Muscle layer of colon (tissue), 2 donors: ENCODE measurements at regions not wholly inside any gene's neighbourhood (a gene's known extent, or its start where the extent isn't known, plus 50 kb on each side); places are given as distances from the start of the nearest gene placed in this dataset.

Source experiments
- H3K27ac ChIP-seq: one replicate; pipeline ENCODE4 v1.7.0; 2013; ENCODE audit warnings: low read depth, mild to moderate bottlenecking, low read length, moderate library complexity
- H3K27me3 ChIP-seq, 2 donors: one replicate each; pipeline ENCODE4 v1.7.0; 2013; ENCODE audit warnings: low read length in 2 of 2, mild to moderate bottlenecking in 2 of 2; ENCODE audit not compliant: insufficient read depth in 2 of 2, control insufficient read depth in 1 of 2
- H3K36me3 ChIP-seq: one replicate; pipeline ENCODE4 v1.7.0; 2013; ENCODE audit warnings: mild to moderate bottlenecking, low read length; ENCODE audit not compliant: insufficient read depth
- H3K4me1 ChIP-seq: one replicate; pipeline ENCODE4 v1.7.0; 2013; ENCODE audit warnings: mild to moderate bottlenecking, low read length; ENCODE audit not compliant: insufficient read depth
- H3K4me3 ChIP-seq, 2 donors: one replicate each; pipeline ENCODE4 v1.7.0; 2013; ENCODE audit warnings: low read length in 2 of 2, low read depth in 1 of 2, mild to moderate bottlenecking in 1 of 2, moderate library complexity in 1 of 2
- H3K9ac ChIP-seq: one replicate; pipeline ENCODE4 v1.7.0; 2013; ENCODE audit warnings: low read length
- H3K9me3 ChIP-seq: one replicate; pipeline ENCODE4 v1.7.0; 2013; ENCODE audit warnings: mild to moderate bottlenecking, low read length
- donor health status: abdominal sarcoma.
- donor health status: Adenocarcinoma of cecum.

DNA sequence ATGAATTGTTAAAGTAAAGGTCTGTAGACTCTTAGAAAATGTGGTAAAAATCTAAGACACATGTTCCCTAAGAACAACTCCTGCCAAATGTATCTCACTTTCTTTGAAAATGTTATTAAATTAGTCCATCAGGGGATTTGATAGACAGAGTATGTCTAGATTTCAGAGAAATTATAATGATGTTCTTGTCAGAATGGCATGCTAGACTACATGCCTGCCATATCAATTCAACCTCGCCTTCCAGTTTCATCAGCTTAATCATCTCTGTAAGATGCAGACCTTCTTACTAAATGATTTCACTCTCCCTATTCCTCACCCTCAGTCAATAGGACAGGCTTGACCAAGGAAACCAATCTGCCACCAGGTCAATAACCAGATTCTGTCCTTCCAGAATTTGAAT lies 368.4 kb downstream of the TXNL1 start:
- Histone ChIP-seq H3K4me1 (no peaks in the 10 kb centered on the region), H3K36me3 (no peaks in the 10 kb centered on the region), H3K4me3 (no peak overlapping the region), H3K27ac (no peak overlapping the region), H3K27me3 (no peaks in the 10 kb centered on the region), H3K9me3 (no peaks in the 10 kb centered on the region), H3K9ac (no peak overlapping the region)

DNA sequence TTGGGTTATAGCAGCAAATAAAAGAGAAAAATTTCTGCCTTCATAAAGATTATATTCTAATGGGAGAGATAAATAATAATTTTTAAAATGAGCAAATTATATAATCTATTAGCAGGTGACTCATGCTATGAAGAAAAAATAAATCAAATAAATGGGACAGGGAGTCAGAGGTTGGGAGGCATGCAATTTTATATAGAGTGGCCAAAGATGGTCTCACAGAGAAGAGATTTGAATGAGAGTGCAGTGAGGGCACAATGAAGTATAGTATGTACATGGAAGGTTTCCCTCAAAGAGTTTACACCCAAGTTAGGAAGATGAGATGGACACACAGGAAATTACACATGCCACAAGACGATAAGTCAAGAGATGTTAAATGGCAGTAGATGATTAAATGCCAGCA lies 369.4 kb downstream of the TXNL1 start:
- no peaks in the 10 kb centered on the region for H3K9me3 ChIP-seq
- H3K4me3 ChIP-seq, result no peak overlapping the region
- H3K9ac ChIP-seq, result no peak overlapping the region
- H3K27ac ChIP-seq, result no peak overlapping the region
- no peaks in the 10 kb centered on the region for H3K27me3 ChIP-seq
- H3K4me1 ChIP-seq, result no peaks in the 10 kb centered on the region
- H3K36me3 ChIP-seq, result no peaks in the 10 kb centered on the region

DNA sequence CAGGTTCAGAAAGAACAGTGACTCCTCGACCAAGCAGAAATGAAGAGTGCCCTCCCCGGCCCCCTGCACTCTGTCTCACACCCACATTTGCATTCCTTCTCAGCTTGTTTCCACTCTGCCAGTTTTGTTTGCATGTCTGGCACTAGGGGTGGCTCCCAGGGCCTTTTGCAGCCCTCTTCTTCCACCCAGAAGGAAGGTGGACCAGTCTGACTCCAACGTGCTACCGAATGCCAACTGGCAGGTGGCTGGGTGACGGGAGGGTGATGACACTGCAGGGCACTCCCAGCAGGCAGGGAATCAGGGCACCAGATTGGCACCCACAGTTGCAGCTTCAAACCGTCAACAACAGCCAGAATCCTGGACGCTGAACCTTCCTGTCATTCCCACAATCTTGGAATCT lies 371.1 kb downstream of the TXNL1 start:
- Histone ChIP-seq H3K36me3 (no peaks in the 10 kb centered on the region), H3K27me3 (no peaks in the 10 kb centered on the region), H3K4me1 (no peaks in the 10 kb centered on the region), H3K4me3 (no peak overlapping the region), H3K27ac (no peak overlapping the region), H3K9ac (no peak overlapping the region), H3K9me3 (no peaks in the 10 kb centered on the region)

DNA sequence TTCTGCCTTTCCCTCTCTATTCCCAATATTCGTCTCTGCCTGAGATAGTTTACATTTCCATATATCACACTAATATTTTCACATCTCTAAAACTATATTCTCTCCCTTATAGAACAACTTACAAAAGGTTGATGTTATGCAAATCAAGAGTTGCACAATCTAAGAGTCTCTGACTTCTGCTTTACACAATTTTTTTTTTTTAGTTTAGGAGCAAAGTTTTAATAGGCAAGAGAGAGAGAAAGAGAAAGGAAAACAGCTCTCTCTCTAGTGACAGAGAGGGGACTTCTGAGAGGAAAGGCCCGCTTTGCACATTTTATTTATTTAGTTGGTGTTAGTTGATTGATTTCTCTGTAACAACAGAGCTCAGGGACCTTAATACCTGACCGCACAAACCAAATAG lies 380.2 kb downstream of the TXNL1 start:
- no peaks in the 10 kb centered on the region for H3K36me3 ChIP-seq
- no peak overlapping the region for H3K4me3 ChIP-seq
- H3K27ac ChIP-seq, result no peak overlapping the region
- no peaks in the 10 kb centered on the region for H3K4me1 ChIP-seq
- H3K27me3 ChIP-seq, result no peaks in the 10 kb centered on the region
- H3K9me3 ChIP-seq, result no peaks in the 10 kb centered on the region
- no peak overlapping the region for H3K9ac ChIP-seq

DNA sequence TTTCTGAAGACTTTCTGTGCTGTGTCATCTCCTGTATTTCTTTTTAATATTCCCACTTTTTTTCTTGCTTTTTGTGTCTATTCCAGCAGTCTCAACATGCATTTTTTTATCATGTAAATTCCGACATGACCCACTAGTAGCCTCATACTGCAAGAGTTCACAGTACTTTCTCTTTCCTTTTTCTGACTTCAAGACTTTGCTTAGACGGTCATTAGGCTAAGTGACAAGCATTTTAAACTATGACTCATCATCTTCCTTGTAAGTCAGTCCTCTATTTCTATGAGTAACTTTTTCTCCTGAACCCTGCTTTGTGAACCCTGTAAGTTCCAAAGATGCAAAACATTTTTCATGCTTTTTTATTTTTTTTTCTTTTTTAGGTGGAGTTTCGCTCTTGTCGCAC lies 381.2 kb downstream of the TXNL1 start:
- Histone ChIP-seq H3K27ac (no peak overlapping the region), H3K9ac (no peak overlapping the region), H3K27me3 (no peaks in the 10 kb centered on the region), H3K4me1 (no peaks in the 10 kb centered on the region), H3K9me3 (no peaks in the 10 kb centered on the region), H3K4me3 (no peak overlapping the region), H3K36me3 (no peaks in the 10 kb centered on the region)

DNA sequence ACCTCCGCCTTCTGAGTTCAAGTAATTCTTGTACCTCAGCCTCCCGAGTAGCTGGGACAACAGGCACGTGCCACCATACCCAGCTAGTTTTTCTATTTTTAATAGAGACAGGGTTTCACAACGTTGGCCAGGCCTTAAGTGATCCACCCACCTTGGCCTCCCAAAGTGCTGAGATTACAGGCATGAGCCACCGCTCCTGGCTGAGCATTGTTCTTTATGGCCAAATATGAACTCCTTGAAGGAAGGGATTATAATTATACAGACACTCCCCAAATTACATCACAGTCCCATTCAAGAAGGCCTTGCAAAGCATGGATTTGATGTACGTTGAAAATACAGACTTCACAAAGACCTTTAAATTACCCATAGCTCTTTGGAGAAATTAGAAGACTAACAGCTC lies 381.7 kb downstream of the TXNL1 start:
- Histone ChIP-seq H3K27me3 (no peaks in the 10 kb centered on the region), H3K4me1 (no peaks in the 10 kb centered on the region), H3K9me3 (no peaks in the 10 kb centered on the region), H3K36me3 (no peaks in the 10 kb centered on the region), H3K9ac (no peak overlapping the region), H3K4me3 (no peak overlapping the region), H3K27ac (no peak overlapping the region)

DNA sequence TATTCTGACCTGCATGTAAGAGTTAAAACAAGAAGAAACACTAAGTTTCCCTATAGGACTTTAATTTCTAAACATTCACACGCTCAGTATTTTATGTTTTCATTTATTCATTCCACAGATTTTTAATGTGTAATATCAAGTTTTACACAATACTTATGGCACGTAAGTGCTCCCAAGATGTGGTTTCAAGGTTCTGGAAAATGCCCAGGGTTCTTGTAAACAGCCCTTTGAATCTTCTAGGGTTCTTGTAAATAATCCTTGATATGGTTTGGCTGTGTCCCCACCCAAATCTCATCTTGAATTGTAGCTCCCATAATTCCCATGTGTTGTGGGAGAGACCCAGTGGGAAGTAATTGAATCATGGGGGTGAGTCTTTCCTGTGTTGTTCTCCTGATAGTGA lies 383.0 kb downstream of the TXNL1 start:
- Histone ChIP-seq H3K27ac (no peak overlapping the region), H3K4me1 (no peaks in the 10 kb centered on the region), H3K36me3 (no peaks in the 10 kb centered on the region), H3K27me3 (no peaks in the 10 kb centered on the region), H3K9ac (no peak overlapping the region), H3K9me3 (no peaks in the 10 kb centered on the region), H3K4me3 (no peak overlapping the region)

DNA sequence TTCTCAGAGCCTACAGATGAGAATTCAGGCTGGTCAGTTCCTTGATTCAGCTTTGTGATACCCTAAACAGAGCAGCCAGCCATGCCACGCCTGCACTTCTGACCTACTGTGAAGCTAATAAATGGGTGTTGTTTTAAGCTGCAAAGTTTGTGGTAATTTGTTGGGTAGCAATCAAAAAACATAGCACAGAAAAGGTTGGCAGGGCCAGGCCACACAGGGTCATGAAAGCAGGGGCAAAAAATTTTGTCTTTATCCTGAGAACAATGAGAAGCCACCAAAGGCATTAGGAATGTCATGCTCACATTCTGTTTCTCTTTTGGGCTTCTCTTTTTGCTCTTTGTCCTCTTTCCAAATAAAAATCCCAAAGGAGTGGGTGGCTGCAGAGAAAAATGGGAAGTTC lies 385.9 kb downstream of the TXNL1 start:
- Histone ChIP-seq H3K4me3 (no peak overlapping the region), H3K27me3 (no peaks in the 10 kb centered on the region), H3K9me3 (no peaks in the 10 kb centered on the region), H3K4me1 (no peaks in the 10 kb centered on the region), H3K36me3 (no peaks in the 10 kb centered on the region), H3K9ac (no peak overlapping the region), H3K27ac (no peak overlapping the region)

DNA sequence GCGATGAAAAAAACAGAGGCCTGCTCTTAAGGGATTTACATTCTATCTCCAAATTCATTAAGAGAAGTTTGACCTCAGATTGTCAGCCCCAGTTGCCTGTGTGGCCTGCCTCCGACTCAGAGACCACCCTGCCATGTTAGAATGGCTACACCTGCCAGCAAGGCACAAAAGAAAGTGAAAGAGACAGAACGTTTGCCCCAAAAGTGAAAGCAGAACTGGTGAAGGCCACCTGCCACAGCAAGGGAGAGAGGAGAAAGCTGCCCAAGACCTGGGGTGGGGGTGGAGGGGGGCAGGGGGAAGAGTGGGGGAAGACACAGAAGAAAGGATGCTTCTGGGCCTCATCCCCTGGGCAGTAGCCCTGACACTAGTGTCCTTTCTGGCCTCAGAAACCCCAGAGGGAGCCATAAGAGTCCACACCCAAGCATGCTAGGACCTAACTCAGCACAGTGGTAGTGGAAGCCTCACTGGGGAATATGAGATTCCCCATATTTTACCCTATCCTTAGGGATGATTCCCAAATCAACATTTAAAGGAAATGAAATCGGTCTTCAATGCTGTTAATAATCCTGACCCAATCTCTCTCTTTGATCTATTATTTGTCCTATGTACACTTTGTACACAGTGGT lies 389.7 kb downstream of the TXNL1 start:
- H3K9me3 ChIP-seq, result no peaks in the 10 kb centered on the region
- H3K4me3 ChIP-seq, result no peak overlapping the region
- no peak overlapping the region for H3K27ac ChIP-seq
- no peak overlapping the region for H3K9ac ChIP-seq
- H3K27me3 ChIP-seq, result no peaks in the 10 kb centered on the region
- peaks cover 8% of the 10 kb centered on the region for H3K4me1 ChIP-seq
- H3K36me3 ChIP-seq, result no peaks in the 10 kb centered on the region

DNA sequence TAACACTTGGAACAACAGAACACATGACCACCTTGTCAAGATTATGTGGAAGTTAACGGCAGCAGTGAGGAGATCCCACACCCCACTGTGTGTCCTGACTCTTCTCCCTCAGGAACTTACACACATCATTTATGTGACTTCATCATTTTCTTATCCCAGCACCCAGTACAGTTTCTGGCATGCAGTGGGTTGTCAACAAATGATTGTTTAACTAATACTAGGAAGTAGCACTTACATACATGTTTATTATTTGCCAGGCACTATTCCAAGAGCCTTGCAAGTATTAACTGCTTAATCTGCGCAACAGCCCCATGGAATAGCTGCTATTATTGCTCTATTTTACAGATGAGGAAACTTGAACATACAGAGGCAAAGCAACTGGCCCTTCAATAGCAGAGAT lies 391.5 kb downstream of the TXNL1 start:
- H3K36me3 ChIP-seq, result no peaks in the 10 kb centered on the region
- H3K4me3 ChIP-seq, result no peak overlapping the region
- no peak overlapping the region for H3K27ac ChIP-seq
- no peak overlapping the region for H3K9ac ChIP-seq
- no peaks in the 10 kb centered on the region for H3K9me3 ChIP-seq
- H3K4me1 ChIP-seq, result peaks cover 8% of the 10 kb centered on the region
- no peaks in the 10 kb centered on the region for H3K27me3 ChIP-seq

DNA sequence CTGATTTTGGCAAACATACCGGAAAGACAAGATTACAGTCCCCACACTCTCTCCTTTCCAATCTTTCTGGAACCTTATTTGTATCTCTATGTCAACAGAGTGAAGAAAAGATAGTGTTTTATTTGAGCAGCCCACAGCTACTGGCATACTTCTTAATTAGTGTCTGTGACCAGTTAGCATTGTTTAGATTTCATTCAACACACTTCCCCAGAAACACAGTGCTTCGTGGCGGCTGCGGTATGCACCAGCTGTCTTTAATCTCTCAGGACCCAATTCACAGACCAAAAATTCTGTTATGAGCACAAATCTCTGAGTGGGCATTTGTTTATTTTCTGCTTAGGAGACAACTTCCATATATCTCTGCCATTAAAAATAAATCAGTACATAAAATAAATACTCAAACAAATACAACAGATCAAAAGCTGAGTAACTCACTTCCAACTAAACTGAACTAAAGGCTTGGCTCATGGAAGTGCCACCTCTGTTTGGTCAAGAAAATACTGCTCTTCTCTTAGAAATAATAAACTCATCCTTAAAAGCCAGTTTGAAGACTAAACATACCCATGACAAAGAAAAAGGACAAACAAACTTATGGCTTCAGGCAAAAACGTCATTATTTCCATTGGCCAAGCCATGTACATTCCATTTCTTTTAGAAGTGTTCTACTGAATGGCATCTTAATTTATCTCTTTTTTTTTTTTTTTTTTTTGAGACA lies 392.4 kb downstream of the TXNL1 start:
- Histone ChIP-seq H3K4me1 (peaks cover 8% of the 10 kb centered on the region), H3K9me3 (no peaks in the 10 kb centered on the region), H3K9ac (no peak overlapping the region), H3K27me3 (no peaks in the 10 kb centered on the region), H3K36me3 (no peaks in the 10 kb centered on the region), H3K27ac (no peak overlapping the region), H3K4me3 (no peak overlapping the region)

DNA sequence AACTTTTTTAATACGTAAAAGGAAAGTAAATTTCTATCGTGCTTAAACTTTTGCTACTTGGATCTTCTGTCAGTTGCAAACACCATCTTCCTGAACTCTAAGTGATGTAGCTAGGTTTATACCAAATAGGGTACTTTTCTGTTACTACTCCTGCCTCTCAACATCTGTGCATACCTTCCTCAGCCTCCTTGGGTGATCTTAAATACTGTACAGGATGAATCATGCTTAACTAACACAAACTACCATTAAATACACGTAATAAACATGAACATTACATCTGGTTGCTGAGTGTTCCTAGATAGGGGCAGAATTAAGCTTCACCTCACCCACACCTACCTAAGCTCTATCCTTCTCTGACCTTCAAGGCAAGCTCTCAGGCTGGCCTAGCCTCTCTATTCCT lies 398.0 kb downstream of the TXNL1 start:
- no peak overlapping the region for H3K9ac ChIP-seq
- no peaks in the 10 kb centered on the region for H3K27me3 ChIP-seq
- H3K36me3 ChIP-seq, result no peaks in the 10 kb centered on the region
- no peaks in the 10 kb centered on the region for H3K4me1 ChIP-seq
- no peaks in the 10 kb centered on the region for H3K9me3 ChIP-seq
- H3K27ac ChIP-seq, result no peak overlapping the region
- H3K4me3 ChIP-seq, result no peak overlapping the region
